Pancreas (tissue), 10 donors: ENCODE measurements at regions not wholly inside any gene's neighbourhood (a gene's known extent, or its start where the extent isn't known, plus 50 kb on each side); places are given as distances from the start of the nearest gene placed in this dataset.

ENCODE experiments used
- ATAC-seq, 4 donors: fragments of 200-7000 bp; cut with Tn5 transposase; one replicate each; pipeline versions ENCODE4 v1.8.0 to v1.9.1; 2020; ENCODE audit warnings: mild to moderate bottlenecking in 4 of 4, moderate library complexity in 4 of 4
- DNase-seq, 6 donors: peaks; one replicate each; pipeline ENCODE4 v3.0.0-alpha.2; 2020
- FAIRE-seq: peaks from 2 replicates; lab custom pipeline; 2012; peaks lifted over from hg19 to GRCh38; lab: Jason Lieb, UNC
- H3K27ac ChIP-seq, 4 donors: fragments of 200-600 bp; sonication (generic); 1 replicate in 3 of 4; 2 replicates in 1 of 4; pipeline versions ENCODE4 v1.5.0 to v1.8.0; 2020
- H3K27me3 ChIP-seq, 4 donors: fragments of 200-600 bp; one replicate each; pipeline ENCODE4 v1.8.0; 2021
- H3K36me3 ChIP-seq, 3 donors: fragments of 200-600 bp; sonication (generic) in 1 of 3; one replicate each; pipeline versions ENCODE4 v1.5.0 to v1.8.0; 2020 to 2021
- H3K4me1 ChIP-seq, 3 donors: fragments of 200-600 bp; one replicate each; pipeline ENCODE4 v1.8.0; 2021
- H3K4me3 ChIP-seq, 4 donors: fragments of 200-600 bp; sonication (generic) in 2 of 4; one replicate each; pipeline versions ENCODE4 v1.5.0 to v1.8.0; 2020 to 2021
- H3K9me3 ChIP-seq, 4 donors: fragments of 200-600 bp; one replicate each; pipeline ENCODE4 v1.8.0; 2021
- WGBS, 2 donors: extraction: QIAGEN DNeasy Blood & Tissue Kit; methylation state at CpG; one replicate each; pipeline ENCODE4 v1.1.7; 2013; 5-methylcytosine and 5-hydroxymethylcytosine counted together
- intact Hi-C, 3 donors: fragments of 100-400 bp; cut with DNase I; formaldehyde crosslinking; loops; one replicate each; pipeline versions ENCODE4 v1.11.1 to v1.14.2; 2022
- TF ChIP-seq, protein P1 (sequence below), 4 donors: fragments of 200-600 bp; sonication (generic) in 3 of 4; IDR thresholded peaks; one replicate each; pipeline versions ENCODE4 v1.5.0 to v1.8.0; 2021; ENCODE audit warnings: antibody characterized with exemption in 4 of 4
- donor health status: healthy with polysubstance abuse.
- donor health status: DM: no; HTN: no; CAD: no; lungs with moderate emphysema.
- donor health status: DM: no; HTN: no; CAD: no.
- donor health status: control.
- donor health status: control.
- donor health status: Bipolar disorder and iron deficiency.
- donor health status: DM: yes; HTN: yes; CAD: no.
- donor health status: DM: no; HTN: no; CAD: no.
- donor health status: DM: no; HTN: no; CAD: no.
- donor health status: DM: yes; HTN: yes; CAD: no.

- TF ChIP-seq, protein P1, sequence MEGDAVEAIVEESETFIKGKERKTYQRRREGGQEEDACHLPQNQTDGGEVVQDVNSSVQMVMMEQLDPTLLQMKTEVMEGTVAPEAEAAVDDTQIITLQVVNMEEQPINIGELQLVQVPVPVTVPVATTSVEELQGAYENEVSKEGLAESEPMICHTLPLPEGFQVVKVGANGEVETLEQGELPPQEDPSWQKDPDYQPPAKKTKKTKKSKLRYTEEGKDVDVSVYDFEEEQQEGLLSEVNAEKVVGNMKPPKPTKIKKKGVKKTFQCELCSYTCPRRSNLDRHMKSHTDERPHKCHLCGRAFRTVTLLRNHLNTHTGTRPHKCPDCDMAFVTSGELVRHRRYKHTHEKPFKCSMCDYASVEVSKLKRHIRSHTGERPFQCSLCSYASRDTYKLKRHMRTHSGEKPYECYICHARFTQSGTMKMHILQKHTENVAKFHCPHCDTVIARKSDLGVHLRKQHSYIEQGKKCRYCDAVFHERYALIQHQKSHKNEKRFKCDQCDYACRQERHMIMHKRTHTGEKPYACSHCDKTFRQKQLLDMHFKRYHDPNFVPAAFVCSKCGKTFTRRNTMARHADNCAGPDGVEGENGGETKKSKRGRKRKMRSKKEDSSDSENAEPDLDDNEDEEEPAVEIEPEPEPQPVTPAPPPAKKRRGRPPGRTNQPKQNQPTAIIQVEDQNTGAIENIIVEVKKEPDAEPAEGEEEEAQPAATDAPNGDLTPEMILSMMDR (IDR thresholded peaks at IDR 0.05) = no peak
- H3K27ac ChIP-seq = no peak overlapping the region
- H3K4me3 ChIP-seq = no peak overlapping the region
- FAIRE-seq (no peak), DNase-seq (no peak), ATAC-seq (no peak)
- no peaks in the 10 kb centered on the region for H3K9me3 ChIP-seq
- H3K36me3 ChIP-seq = no peaks in the 10 kb centered on the region
- H3K4me1 ChIP-seq = no peaks in the 10 kb centered on the region
- 70 to 84% methylated on average over 3 of the region's 3 CpGs for WGBS, 2 donors
- no peaks in the 10 kb centered on the region for H3K27me3 ChIP-seq
- intact Hi-C loops = no loop called here
Measured at GRCh38 chr2:228387776-228388175, 206.3 kb upstream of the SPHKAP start.

DNA sequence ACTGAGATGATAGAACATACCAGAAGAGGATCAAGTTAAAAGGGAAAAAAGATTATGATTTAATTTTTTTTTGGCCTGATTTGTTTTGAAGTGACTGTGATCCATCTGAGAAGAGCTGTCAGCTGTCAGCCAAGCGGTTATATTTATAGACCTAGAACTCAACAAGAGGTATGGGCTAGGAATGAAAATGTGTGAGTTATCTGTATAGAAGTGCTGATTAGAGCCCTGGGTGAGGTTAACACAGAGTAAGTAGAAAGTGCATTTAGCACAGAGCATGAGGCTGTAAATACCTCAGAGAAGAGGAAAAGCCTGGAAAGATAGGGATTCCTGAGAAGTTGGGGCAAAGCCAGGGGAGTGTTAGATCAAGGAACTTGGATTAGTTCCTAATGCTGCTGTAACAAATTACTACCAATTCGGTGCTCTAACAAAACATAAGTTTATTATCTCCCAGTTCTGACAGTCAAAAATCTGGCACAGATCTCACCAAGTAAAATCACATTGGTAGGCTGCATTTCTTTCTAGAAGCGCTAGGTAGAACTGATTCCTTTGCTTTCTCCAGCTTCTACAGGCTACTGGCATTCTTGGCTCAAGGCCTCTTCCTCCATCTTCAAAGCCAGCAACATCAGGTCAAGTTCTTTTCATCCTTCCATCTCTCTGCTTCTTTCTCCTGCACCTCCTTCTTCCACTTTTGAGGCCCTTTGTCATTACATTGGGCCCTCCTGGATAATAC, 197.4 kb upstream of the SPHKAP start:
- intact Hi-C loops = no loop called here
- TF ChIP-seq, protein P1 (IDR thresholded peaks at IDR 0.05) = no peak
- Histone ChIP-seq H3K27me3 (no peaks in the 10 kb centered on the region), H3K4me3 (no peak overlapping the region), H3K4me1 (no peaks in the 10 kb centered on the region), H3K27ac (no peak overlapping the region), H3K9me3 (no peaks in the 10 kb centered on the region), H3K36me3 (no peaks in the 10 kb centered on the region)
- 55 to 59% methylated on average over 3 of the region's 3 CpGs for WGBS, 2 donors
- no peak for ATAC-seq
- no peak for DNase-seq
- FAIRE-seq = no peak

DNA sequence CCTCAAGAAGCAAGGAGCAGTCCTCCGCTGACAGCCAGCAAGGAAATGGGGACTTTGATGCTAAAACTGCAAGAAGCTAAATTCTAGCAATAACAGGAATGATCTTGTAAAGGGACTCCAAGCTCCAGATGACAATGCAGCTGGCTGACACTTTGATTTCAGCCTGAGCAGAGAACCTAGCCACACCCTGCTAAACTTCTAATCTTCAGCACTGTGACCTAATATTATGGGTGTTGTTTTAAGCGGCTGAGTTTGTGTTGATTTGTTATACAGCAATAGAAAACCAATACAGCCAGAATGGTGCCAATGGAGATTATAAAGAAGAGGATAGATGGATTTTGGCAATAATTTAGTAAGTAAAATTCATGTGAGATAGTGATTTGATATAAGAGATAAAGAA, 196.7 kb upstream of the SPHKAP start:
- WGBS, 2 donors = 86 to 88% methylated on average over 2 of the region's 2 CpGs

DNA sequence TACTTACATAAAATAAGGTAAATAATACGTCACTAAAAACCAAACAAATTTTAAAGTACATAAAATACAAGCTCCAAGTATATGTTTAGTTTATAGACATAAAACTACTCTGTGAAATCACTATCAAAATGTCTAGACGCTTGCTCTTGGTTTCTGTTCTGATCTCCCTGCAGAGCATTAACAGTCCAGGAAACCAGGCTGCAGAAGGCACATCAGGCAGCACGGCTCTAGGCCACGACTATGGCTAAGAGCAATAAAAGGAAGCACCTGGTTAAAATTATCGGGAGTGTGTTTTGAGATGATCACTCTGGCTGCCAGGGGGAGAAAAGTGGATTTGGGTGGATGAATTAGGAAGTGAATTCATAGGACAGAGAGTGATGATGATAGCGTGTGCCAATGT, 196.0 kb upstream of the SPHKAP start:
- no peaks in the 10 kb centered on the region for H3K9me3 ChIP-seq
- ATAC-seq = no peak
- FAIRE-seq = no peak
- H3K4me1 ChIP-seq = no peaks in the 10 kb centered on the region
- TF ChIP-seq, protein P1 (IDR thresholded peaks at IDR 0.05) = no peak
- no peaks in the 10 kb centered on the region for H3K27me3 ChIP-seq
- no peak overlapping the region for H3K4me3 ChIP-seq
- WGBS, 2 donors = 72 to 74% methylated on average over 6 of the region's 6 CpGs
- intact Hi-C loops = no loop called here
- no peak overlapping the region for H3K27ac ChIP-seq
- no peak for DNase-seq
- no peaks in the 10 kb centered on the region for H3K36me3 ChIP-seq

More for the DNA sequence above, 196.7 kb upstream of the SPHKAP start:
- TF ChIP-seq, protein P1 (IDR thresholded peaks at IDR 0.05) = no peak
- DNase-seq = no peak
- no peak for FAIRE-seq
- Histone ChIP-seq H3K9me3 (no peaks in the 10 kb centered on the region), H3K4me3 (no peak overlapping the region), H3K36me3 (no peaks in the 10 kb centered on the region), H3K27ac (no peak overlapping the region), H3K4me1 (no peaks in the 10 kb centered on the region), H3K27me3 (no peaks in the 10 kb centered on the region)
- no peak for ATAC-seq
- intact Hi-C loops = no loop called here

DNA sequence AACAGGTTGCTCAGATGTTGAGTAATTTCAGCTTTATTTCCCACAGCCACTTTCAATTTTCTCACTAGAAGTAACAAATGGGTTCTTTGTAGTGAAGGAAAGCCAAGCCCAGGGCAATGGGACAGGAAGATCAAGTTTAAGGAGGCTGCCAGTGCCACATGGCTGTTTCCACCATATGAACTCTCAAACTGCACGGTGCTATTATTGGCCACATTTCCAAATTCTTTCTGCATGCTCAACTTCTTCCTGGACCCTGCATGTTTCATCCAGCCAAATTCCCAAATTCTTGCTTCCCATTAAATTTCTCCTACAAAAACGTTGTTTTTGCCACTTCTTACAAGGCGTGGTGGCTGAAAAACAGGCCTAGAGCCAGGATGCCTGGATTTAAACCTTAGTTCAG, 193.3 kb upstream of the SPHKAP start:
- no peaks in the 10 kb centered on the region for H3K27me3 ChIP-seq
- ATAC-seq (no peak), FAIRE-seq (no peak)

More for the DNA sequence above, 193.3 kb upstream of the SPHKAP start:
- Histone ChIP-seq H3K9me3 (no peaks in the 10 kb centered on the region), H3K27ac (no peak overlapping the region), H3K36me3 (no peaks in the 10 kb centered on the region), H3K4me1 (no peaks in the 10 kb centered on the region), H3K4me3 (no peak overlapping the region)
- TF ChIP-seq, protein P1 (IDR thresholded peaks at IDR 0.05) = no peak
- intact Hi-C loops = no loop called here
- no peak for DNase-seq
- WGBS, 2 donors = 69 to 70% methylated on average over 3 of the region's 3 CpGs
